Globus pallidus (tissue), 1 donor: ENCODE measurements at regions not wholly inside any gene's neighbourhood (a gene's known extent, or its start where the extent isn't known, plus 50 kb on each side); places are given as distances from the start of the nearest gene placed in this dataset.
"Not testable (repeated sequence)": the region's sequence is repeated elsewhere in the genome, so short reads cannot be mapped to it uniquely, and the experiment has no call there.

Experiments
- DNase-seq: peaks from one replicate; pipeline ENCODE4 v3.0.0-alpha.2; 2015; ENCODE audit warnings: low spot score

GRCh38 chr11:10955616-10956015 lies 97.8 kb upstream of the ZBED5 start:
- no peak for DNase-seq

GRCh38 chr11:10954184-10954583 lies 96.3 kb upstream of the ZBED5 start:
- no peak for DNase-seq

- no peak for DNase-seq
These were observed 95.0 kb upstream of the ZBED5 start for GRCh38 chr11:10952872-10953271.

- DNase-seq: not testable (repeated sequence)
These were observed 90.1 kb upstream of the ZBED5 start for GRCh38 chr11:10947935-10948334.

- no peak for DNase-seq
These were observed 88.2 kb upstream of the ZBED5 start for GRCh38 chr11:10946072-10946471.

GRCh38 chr11:10945196-10945595 lies 87.3 kb upstream of the ZBED5 start:
- DNase-seq: no peak

- DNase-seq: no peak
These were observed 86.1 kb upstream of the ZBED5 start for GRCh38 chr11:10943968-10944367.

- DNase-seq: no peak
These were observed 84.8 kb upstream of the ZBED5 start for GRCh38 chr11:10942620-10943019.

- no peak for DNase-seq
These were observed 84.0 kb upstream of the ZBED5 start for GRCh38 chr11:10941871-10942270.

- DNase-seq: peak; percentile 65
These were observed 83.6 kb upstream of the ZBED5 start for GRCh38 chr11:10941414-10941813.

- no peak for DNase-seq
These were observed 81.0 kb upstream of the ZBED5 start for GRCh38 chr11:10938650-10939387.

- no peak for DNase-seq
These were observed 80.4 kb upstream of the ZBED5 start for GRCh38 chr11:10938231-10938630.

- no peak for DNase-seq
These were observed 79.5 kb upstream of the ZBED5 start for GRCh38 chr11:10937385-10937771.

- DNase-seq: no peak
These were observed 79.0 kb upstream of the ZBED5 start for GRCh38 chr11:10936626-10937384.

- DNase-seq: no peak
These were observed 77.2 kb upstream of the ZBED5 start for GRCh38 chr11:10935015-10935559.

GRCh38 chr11:10934293-10934860 lies 76.5 kb upstream of the ZBED5 start:
- DNase-seq: no peak

GRCh38 chr11:10933455-10934292 lies 75.8 kb upstream of the ZBED5 start:
- DNase-seq: peak; percentile 87

GRCh38 chr11:10932976-10933375 lies 75.1 kb upstream of the ZBED5 start:
- no peak for DNase-seq

GRCh38 chr11:10931761-10932670 lies 74.2 kb upstream of the ZBED5 start:
- DNase-seq: no peak

GRCh38 chr11:10930972-10931760 lies 73.3 kb upstream of the ZBED5 start:
- peak; percentile 37 for DNase-seq
